Lower leg skin (tissue), 3 donors: ENCODE measurements at regions not wholly inside any gene's neighbourhood (a gene's known extent, or its start where the extent isn't known, plus 50 kb on each side); places are given as distances from the start of the nearest gene placed in this dataset.

Source experiments
- POLR2A ChIP-seq, 2 donors: fragments of 450-650 bp; IDR thresholded peaks; one replicate each; pipeline ENCODE4 v1.6.1; 2016 to 2017; ENCODE audit warnings: antibody characterized with exemption in 2 of 2, mild to moderate bottlenecking in 1 of 2, moderate library complexity in 1 of 2
- TF ChIP-seq, protein P1 (sequence below), 3 donors: fragments of 450-650 bp; IDR thresholded peaks; one replicate each; pipeline ENCODE4 v1.5.1; 2016; ENCODE audit warnings: antibody characterized with exemption in 3 of 3, mild to moderate bottlenecking in 3 of 3, moderate library complexity in 2 of 3

GRCh38 chr14:104513641-104514046 lies 65.9 kb upstream of the C14orf180 start:
- TF ChIP-seq, protein P1, sequence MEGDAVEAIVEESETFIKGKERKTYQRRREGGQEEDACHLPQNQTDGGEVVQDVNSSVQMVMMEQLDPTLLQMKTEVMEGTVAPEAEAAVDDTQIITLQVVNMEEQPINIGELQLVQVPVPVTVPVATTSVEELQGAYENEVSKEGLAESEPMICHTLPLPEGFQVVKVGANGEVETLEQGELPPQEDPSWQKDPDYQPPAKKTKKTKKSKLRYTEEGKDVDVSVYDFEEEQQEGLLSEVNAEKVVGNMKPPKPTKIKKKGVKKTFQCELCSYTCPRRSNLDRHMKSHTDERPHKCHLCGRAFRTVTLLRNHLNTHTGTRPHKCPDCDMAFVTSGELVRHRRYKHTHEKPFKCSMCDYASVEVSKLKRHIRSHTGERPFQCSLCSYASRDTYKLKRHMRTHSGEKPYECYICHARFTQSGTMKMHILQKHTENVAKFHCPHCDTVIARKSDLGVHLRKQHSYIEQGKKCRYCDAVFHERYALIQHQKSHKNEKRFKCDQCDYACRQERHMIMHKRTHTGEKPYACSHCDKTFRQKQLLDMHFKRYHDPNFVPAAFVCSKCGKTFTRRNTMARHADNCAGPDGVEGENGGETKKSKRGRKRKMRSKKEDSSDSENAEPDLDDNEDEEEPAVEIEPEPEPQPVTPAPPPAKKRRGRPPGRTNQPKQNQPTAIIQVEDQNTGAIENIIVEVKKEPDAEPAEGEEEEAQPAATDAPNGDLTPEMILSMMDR (IDR thresholded peaks at IDR 0.05) = no peak
- no peak for TF ChIP-seq POLR2A (IDR thresholded peaks at IDR 0.05)
